ENCODE measurements at regions not wholly inside any gene's neighbourhood (a gene's known extent, or its start where the extent isn't known, plus 50 kb on each side); places are given as distances from the start of the nearest gene placed in this dataset.

- no peaks in the 10 kb centered on the region for H3K9me3 Mint-ChIP-seq
- Histone ChIP-seq H3K79me2 (replicated peaks; ENCODE audit: insufficient read depth) (no peaks in the 10 kb centered on the region), H2AFZ (no peak overlapping the region), H3K9me2 (ENCODE audit: insufficient read depth) (0 out of 2 replicates have a peak, but pooled peaks cover 8% of the 10 kb centered on the region), H3K4me3 (no peak overlapping the region), H3F3A (replicated peaks; ENCODE audit: low read depth) (no peaks in the 10 kb centered on the region), H3K36me3 (ENCODE audit: insufficient read depth) (no peaks in the 10 kb centered on the region), H3K4me1 (ENCODE audit: insufficient read depth) (no peaks in the 10 kb centered on the region), H3K27ac (ENCODE audit: low read depth) (no peak overlapping the region), H3K27me3 (ENCODE audit: insufficient read depth) (no peaks in the 10 kb centered on the region), H3K4me2 (no peak overlapping the region), H4K20me1 (replicated peaks; ENCODE audit: insufficient read depth) (no peaks in the 10 kb centered on the region)
- ATAC-seq (no peak), DNase-seq (ENCODE audit: low spot score) (no peak)
- no peak overlapping the region for H3K4me3 Mint-ChIP-seq
- TF ChIP-seq EZH2phosphoT487 (IDR thresholded peaks at IDR 0.05; ENCODE audit: unreplicated experiment) (no peak), JUNB (IDR thresholded peaks at IDR 0.05; ENCODE audit: unreplicated experiment) (no peak), REST (IDR thresholded peaks at IDR 0.05; ENCODE audit: unreplicated experiment) (no peak), STAT1 (IDR thresholded peaks at IDR 0.05; ENCODE audit: unreplicated experiment) (no peak), CREB1 (CRISPR knock-in tag; IDR thresholded peaks at IDR 0.05; ENCODE audit: low read depth) (no peak), ZNF462 (CRISPR knock-in tag; IDR thresholded peaks at IDR 0.05) (no peak), ZNF331 (CRISPR knock-in tag; IDR thresholded peaks at IDR 0.05; ENCODE audit: low read depth) (no peak), NANOG (IDR thresholded peaks at IDR 0.05; ENCODE audit: borderline replicate concordance) (no peak), ZNF114 (CRISPR knock-in tag; IDR thresholded peaks at IDR 0.05) (no peak)
- TF ChIP-seq, protein P1, sequence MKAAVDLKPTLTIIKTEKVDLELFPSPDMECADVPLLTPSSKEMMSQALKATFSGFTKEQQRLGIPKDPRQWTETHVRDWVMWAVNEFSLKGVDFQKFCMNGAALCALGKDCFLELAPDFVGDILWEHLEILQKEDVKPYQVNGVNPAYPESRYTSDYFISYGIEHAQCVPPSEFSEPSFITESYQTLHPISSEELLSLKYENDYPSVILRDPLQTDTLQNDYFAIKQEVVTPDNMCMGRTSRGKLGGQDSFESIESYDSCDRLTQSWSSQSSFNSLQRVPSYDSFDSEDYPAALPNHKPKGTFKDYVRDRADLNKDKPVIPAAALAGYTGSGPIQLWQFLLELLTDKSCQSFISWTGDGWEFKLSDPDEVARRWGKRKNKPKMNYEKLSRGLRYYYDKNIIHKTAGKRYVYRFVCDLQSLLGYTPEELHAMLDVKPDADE (IDR thresholded peaks at IDR 0.05), result no peak
- TF ChIP-seq, protein P2, sequence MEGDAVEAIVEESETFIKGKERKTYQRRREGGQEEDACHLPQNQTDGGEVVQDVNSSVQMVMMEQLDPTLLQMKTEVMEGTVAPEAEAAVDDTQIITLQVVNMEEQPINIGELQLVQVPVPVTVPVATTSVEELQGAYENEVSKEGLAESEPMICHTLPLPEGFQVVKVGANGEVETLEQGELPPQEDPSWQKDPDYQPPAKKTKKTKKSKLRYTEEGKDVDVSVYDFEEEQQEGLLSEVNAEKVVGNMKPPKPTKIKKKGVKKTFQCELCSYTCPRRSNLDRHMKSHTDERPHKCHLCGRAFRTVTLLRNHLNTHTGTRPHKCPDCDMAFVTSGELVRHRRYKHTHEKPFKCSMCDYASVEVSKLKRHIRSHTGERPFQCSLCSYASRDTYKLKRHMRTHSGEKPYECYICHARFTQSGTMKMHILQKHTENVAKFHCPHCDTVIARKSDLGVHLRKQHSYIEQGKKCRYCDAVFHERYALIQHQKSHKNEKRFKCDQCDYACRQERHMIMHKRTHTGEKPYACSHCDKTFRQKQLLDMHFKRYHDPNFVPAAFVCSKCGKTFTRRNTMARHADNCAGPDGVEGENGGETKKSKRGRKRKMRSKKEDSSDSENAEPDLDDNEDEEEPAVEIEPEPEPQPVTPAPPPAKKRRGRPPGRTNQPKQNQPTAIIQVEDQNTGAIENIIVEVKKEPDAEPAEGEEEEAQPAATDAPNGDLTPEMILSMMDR (conservative IDR thresholded peaks at IDR 0.05; ENCODE audit: low read depth in 2 of 2), result no peak
- no peaks in the 10 kb centered on the region for H3K36me3 Mint-ChIP-seq (ENCODE audit: low read depth)
- no peak overlapping the region for H3K27ac Mint-ChIP-seq
- H3K27me3 Mint-ChIP-seq (ENCODE audit: insufficient read depth, low read depth, poor library complexity), result no peaks in the 10 kb centered on the region
- H3K4me1 Mint-ChIP-seq, result no peaks in the 10 kb centered on the region
These were observed 758.1 kb downstream of the PRELID2 start for GRCh38 chr5:145077028-145077427.

All from GM23338 (cell line).